Aorta (tissue), 5 donors: ENCODE measurements at regions not wholly inside any gene's neighbourhood (a gene's known extent, or its start where the extent isn't known, plus 50 kb on each side); places are given as distances from the start of the nearest gene placed in this dataset.

Source experiments
- ATAC-seq: fragments of 200-7000 bp; cut with Tn5 transposase; one replicate; pipeline ENCODE4 v1.9.1; 2022; ENCODE audit warnings: moderate library complexity; ENCODE audit not compliant: low FRiP score
- DNase-seq, 2 donors: peaks; one replicate each; pipeline ENCODE4 v3.0.0-alpha.2; 2020
- H3K27ac ChIP-seq, 2 donors: one replicate each; pipeline ENCODE4 v1.5.1; 2013; ENCODE audit warnings: low read length in 2 of 2, mild to moderate bottlenecking in 2 of 2, moderate library complexity in 2 of 2, control low read depth in 1 of 2, inconsistent platforms in 1 of 2, low read depth in 1 of 2
- H3K27me3 ChIP-seq, 2 donors: one replicate each; pipeline ENCODE4 v1.6.1; 2013; ENCODE audit warnings: control low read depth in 1 of 2, low read length in 1 of 2, mild to moderate bottlenecking in 1 of 2, moderate library complexity in 1 of 2; ENCODE audit not compliant: insufficient read depth in 2 of 2, control insufficient read depth in 1 of 2
- H3K36me3 ChIP-seq, 2 donors: one replicate each; pipeline ENCODE4 v1.6.1; 2013; ENCODE audit warnings: control low read depth in 1 of 2, low read length in 1 of 2, mild to moderate bottlenecking in 1 of 2; ENCODE audit not compliant: insufficient read depth in 2 of 2, control insufficient read depth in 1 of 2
- H3K4me1 ChIP-seq, 2 donors: one replicate each; pipeline ENCODE4 v1.6.1; 2013; ENCODE audit warnings: low read length in 2 of 2, control low read depth in 1 of 2, mild to moderate bottlenecking in 1 of 2, moderate library complexity in 1 of 2; ENCODE audit not compliant: insufficient read depth in 2 of 2, control insufficient read depth in 1 of 2
- H3K4me3 ChIP-seq, 2 donors: one replicate each; pipeline ENCODE4 v1.5.1; 2013; ENCODE audit warnings: low read length in 2 of 2, control low read depth in 1 of 2, mild to moderate bottlenecking in 1 of 2
- H3K9me3 ChIP-seq: one replicate; pipeline ENCODE4 v1.6.1; 2013; ENCODE audit warnings: mild to moderate bottlenecking, low read length; ENCODE audit not compliant: control insufficient read depth
- WGBS, 2 donors: extraction: QIAGEN DNeasy Blood & Tissue Kit; methylation state at CpG; one replicate each; pipeline ENCODE4 v1.1.7; 2013; 5-methylcytosine and 5-hydroxymethylcytosine counted together
- intact Hi-C, 2 donors: fragments of 100-400 bp; cut with DNase I; formaldehyde crosslinking; loops; one replicate each; pipeline versions ENCODE4 v1.14.2 to v1.15.0; 2022
- donor health status: healthy with polysubstance abuse.
- donor health status: Bipolar disorder and iron deficiency.
- donor health status: DM: no; HTN: no; CAD: no.
- donor health status: DM: no; HTN: no; CAD: no.
- donor health status: DM: yes; HTN: yes; CAD: no.

DNA sequence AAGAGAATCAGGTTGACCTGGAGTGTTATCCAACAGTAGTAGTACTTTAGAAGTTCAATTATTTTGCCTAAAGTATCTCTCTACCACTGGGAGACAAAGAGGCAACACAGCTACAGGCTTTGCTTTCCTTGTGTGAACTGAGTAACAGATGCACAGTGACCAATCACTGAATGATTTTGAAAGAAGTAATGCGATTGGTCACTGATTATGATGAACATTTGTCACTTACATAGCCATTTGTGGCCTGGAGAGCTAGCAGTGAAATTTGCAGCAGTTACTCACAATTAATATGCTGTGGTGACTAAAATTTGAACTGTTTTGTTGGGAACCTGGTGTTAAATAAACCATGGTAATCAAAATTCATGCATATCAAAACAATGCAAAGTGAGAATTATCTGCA, 508.7 kb upstream of the DIPK2B start:
- no peak overlapping the region for H3K4me3 ChIP-seq
- H3K36me3 ChIP-seq: no peaks in the 10 kb centered on the region
- H3K27ac ChIP-seq: no peak overlapping the region
- H3K9me3 ChIP-seq: no peaks in the 10 kb centered on the region
- no peak for ATAC-seq
- DNase-seq: no peak
- intact Hi-C loops: no loop called here
- H3K4me1 ChIP-seq: no peaks in the 10 kb centered on the region
- 70 to 97% methylated on average over 1 of the region's 1 CpG for WGBS, 2 donors
- H3K27me3 ChIP-seq: no peaks in the 10 kb centered on the region

DNA sequence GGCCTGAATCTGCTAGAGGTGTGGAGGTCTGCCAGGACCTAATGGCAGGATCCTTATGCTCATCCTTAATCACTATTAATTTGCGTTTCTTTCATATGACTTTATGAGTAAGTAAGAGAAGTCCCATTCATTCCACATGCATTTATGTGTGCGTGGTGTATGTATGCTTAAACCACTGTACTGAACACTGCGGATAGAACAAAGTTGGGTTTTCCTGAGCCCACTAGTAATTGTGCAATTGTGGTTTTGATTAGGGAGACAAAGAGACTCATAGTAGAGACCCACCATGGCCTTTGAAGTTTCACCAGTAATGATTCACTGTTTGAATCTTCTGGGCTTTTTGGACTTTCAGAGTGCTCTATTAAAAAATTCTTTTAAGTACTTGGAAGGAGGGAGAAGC, 498.5 kb upstream of the DIPK2B start:
- WGBS, 2 donors: 72 to 97% methylated on average over 3 of the region's 3 CpGs
- Histone ChIP-seq H3K4me3 (no peak overlapping the region), H3K36me3 (no peaks in the 10 kb centered on the region), H3K4me1 (no peaks in the 10 kb centered on the region), H3K9me3 (no peaks in the 10 kb centered on the region), H3K27ac (no peak overlapping the region), H3K27me3 (no peaks in the 10 kb centered on the region)
- intact Hi-C loops: no loop called here
- no peak for ATAC-seq
- no peak for DNase-seq

DNA sequence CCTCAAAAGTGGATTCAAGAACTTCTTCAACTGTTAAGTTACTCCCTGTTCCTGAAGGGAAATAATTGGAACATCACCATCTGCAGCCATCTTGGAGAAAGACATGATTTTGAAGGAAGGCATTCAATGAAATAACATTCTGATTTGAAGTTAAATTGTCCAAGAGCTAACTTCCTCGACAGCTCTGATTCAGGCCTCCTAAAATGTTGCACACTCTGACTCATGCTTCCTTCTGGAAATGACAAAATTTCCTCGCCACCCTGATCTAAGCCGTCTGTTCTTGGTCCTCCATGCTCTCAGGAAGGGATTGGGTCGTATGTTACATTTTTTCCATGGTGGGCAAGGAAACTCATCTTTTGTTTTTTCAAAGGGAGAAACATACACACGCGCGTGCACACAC, 496.9 kb upstream of the DIPK2B start:
- no peak overlapping the region for H3K27ac ChIP-seq
- no peaks in the 10 kb centered on the region for H3K4me1 ChIP-seq
- H3K36me3 ChIP-seq: no peaks in the 10 kb centered on the region
- H3K27me3 ChIP-seq: no peaks in the 10 kb centered on the region
- H3K9me3 ChIP-seq: no peaks in the 10 kb centered on the region
- no peak overlapping the region for H3K4me3 ChIP-seq
- intact Hi-C loops: no loop called here
- 49 to 50% methylated on average over 7 of the region's 7 CpGs for WGBS, 2 donors
- DNase-seq: no peak
- no peak for ATAC-seq

DNA sequence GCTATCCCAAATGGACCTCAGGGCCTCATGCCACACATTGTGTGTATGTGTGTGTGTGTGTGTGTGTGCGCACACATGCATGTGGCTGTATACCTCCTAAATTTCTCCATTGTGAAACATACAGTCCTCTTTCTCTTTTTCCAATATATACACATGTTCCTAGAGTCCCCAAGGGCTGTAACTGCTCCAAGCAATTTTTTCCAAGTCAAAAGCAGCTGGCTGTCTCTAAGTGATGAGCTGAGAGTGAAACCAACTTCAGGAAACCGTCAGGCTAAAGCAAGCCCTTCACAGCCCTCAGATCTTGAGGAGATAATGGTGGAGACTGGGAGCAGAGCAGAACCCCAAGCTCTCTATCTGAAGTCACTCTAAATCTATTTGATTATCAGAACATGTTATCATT, 496.1 kb upstream of the DIPK2B start:
- Histone ChIP-seq H3K4me1 (no peaks in the 10 kb centered on the region), H3K4me3 (no peak overlapping the region), H3K27ac (no peak overlapping the region), H3K36me3 (no peaks in the 10 kb centered on the region), H3K27me3 (no peaks in the 10 kb centered on the region), H3K9me3 (no peaks in the 10 kb centered on the region)
- DNase-seq: no peak
- 76 to 92% methylated on average over 2 of the region's 2 CpGs for WGBS, 2 donors
- intact Hi-C loops: no loop called here
- ATAC-seq: no peak

DNA sequence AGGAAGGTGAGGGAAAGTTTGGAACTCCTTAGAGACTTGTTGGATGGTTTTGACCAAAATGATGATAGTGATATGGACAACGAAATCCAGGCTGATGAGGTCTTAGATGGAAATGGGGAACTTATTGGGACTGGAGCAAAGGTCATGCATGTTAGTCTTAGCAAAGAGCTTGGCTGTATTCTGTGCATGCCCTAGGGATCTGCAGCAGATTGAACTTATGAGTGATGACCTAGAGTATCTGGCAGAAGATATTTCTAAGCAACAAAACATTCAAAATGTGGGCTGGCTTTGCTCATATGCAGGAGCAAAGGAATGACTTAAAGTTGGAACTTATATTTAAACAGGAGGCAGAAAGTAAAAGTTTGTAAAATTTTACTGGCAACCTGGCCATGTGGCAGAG, 489.3 kb upstream of the DIPK2B start:
- Histone ChIP-seq H3K27ac (no peak overlapping the region), H3K36me3 (no peaks in the 10 kb centered on the region), H3K4me3 (no peak overlapping the region), H3K9me3 (no peaks in the 10 kb centered on the region), H3K4me1 (no peaks in the 10 kb centered on the region), H3K27me3 (no peaks in the 10 kb centered on the region)
- no peak for DNase-seq
- ATAC-seq: no peak
- intact Hi-C loops: no loop called here
- 72 to 82% methylated on average over 1 of the region's 1 CpG for WGBS, 2 donors

DNA sequence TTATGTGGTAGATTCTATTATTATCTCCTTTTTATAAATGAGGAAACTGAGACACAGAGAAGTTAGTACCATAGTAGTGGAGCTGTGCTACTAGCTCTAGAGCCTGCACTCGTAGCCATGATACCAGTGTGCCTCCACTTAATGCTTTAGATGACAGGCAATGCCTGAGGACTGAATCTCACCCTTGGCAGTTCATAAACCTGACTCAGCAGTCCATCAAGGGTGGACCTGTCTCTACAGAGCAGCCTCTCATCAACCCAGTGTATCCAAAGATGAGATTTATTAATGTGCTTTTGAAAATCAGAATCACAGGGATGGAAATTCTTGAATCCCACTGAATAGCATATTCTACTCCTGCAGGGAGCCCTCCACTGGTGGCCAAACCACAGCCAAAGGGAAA, 483.2 kb upstream of the DIPK2B start:
- intact Hi-C loops: no loop called here
- Histone ChIP-seq H3K27ac (no peak overlapping the region), H3K9me3 (no peaks in the 10 kb centered on the region), H3K4me3 (no peak overlapping the region), H3K36me3 (no peaks in the 10 kb centered on the region), H3K27me3 (no peaks in the 10 kb centered on the region), H3K4me1 (no peaks in the 10 kb centered on the region)
- DNase-seq: no peak
- ATAC-seq: no peak
- WGBS, 2 donors: 47 to 84% methylated on average over 1 of the region's 1 CpG

DNA sequence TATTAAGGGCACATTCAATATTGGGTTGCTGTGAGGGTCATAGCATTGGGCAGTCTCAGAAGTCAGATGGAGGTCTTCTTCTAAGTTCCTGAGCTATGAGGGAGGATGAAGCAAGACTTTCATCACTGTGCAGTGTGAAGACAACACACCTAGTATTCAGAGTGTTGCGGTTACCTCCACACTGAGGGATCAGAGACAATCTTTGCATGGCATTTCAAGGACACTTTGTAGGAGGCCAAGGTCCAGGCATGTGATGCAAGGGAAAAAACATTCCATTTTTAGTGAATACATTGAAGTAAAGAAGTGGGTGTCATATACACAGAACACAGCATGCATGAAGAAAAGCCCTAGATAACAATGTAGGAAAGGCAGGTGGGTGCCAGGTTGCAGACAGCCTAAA, 481.2 kb upstream of the DIPK2B start:
- Histone ChIP-seq H3K4me1 (no peaks in the 10 kb centered on the region), H3K9me3 (no peaks in the 10 kb centered on the region), H3K4me3 (no peak overlapping the region), H3K27ac (no peak overlapping the region), H3K27me3 (no peaks in the 10 kb centered on the region), H3K36me3 (no peaks in the 10 kb centered on the region)
- DNase-seq: no peak
- ATAC-seq: no peak
- WGBS, 2 donors: 96 to 100% methylated on average over 1 of the region's 1 CpG
- intact Hi-C loops: no loop called here

DNA sequence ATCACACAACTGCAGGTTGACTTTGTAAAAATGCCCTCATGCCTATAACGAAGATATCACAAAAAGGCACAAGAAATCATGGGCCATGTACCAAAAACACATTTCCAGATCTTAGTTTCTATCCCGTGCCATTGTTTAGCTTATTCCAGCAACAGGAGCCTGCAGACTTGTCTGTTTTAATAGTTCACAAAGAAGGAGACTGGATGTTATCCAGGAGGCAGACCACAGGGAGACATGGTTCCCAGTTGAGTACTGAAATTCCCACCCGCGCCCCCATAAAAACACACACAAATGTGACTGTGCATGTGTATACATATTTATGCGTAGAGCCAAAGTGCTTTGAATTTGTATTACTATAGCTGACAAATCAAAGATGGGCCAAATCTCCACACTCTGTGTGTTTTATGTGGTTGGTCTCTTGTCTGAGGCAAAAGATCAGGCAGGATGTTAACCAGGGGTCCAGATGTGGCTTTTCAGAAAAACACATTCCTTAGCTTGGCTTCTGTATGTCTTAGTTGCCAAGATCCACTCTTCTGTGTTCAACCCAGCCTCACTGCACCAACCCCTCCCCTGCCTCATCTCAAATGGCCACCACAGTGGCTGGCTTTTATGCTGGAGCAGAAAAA, 469.2 kb upstream of the DIPK2B start:
- H3K36me3 ChIP-seq: no peaks in the 10 kb centered on the region
- 53 to 54% methylated on average over 5 of the region's 5 CpGs for WGBS, 2 donors
- no peak for DNase-seq

DNA sequence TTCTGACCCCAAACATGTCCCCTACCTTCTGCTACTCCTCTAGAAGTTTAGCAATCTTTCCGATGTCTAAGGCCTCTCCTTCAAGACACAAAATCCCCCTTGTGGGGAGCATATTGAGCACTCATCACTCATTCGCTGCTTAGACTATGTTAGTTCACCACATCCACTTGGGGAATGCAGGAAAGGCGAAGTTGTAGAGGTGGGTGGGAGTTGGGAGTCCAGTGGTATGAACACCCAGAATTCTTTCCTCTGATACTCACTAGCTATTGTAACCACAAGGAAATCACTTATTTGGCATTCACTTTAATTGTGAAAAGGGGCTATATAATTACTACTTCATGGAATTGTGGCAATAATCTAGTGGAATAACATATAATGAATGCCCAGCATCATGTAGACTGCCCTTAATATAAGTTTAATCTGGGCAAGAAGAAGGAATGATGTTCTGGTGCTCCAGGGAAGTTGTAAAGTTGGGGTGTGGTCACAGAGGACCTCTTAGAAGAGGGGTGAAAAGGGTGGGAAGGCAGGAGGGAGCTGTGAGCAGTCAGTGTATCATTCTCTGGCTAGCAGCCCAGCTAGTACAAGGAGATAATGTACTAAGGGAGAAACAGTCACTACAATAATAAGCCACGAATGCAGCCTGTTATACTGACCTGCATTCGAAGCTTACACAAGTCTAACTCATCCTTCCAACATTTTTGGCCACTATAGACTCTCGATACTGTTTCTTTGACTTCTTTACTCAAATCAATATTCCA, 468.2 kb upstream of the DIPK2B start:
- ATAC-seq: no peak
- Histone ChIP-seq H3K9me3 (no peaks in the 10 kb centered on the region), H3K27ac (no peak overlapping the region), H3K36me3 (no peaks in the 10 kb centered on the region), H3K27me3 (no peaks in the 10 kb centered on the region), H3K4me3 (no peak overlapping the region), H3K4me1 (no peaks in the 10 kb centered on the region)
- WGBS, 2 donors: 65 to 67% methylated on average over 6 of the region's 6 CpGs
- intact Hi-C loops: no loop called here
- DNase-seq: no peak

More for the DNA sequence above, 469.2 kb upstream of the DIPK2B start:
- no peak overlapping the region for H3K27ac ChIP-seq
- no peaks in the 10 kb centered on the region for H3K27me3 ChIP-seq
- H3K9me3 ChIP-seq: no peaks in the 10 kb centered on the region
- intact Hi-C loops: no loop called here
- no peak overlapping the region for H3K4me3 ChIP-seq
- ATAC-seq: no peak
- no peaks in the 10 kb centered on the region for H3K4me1 ChIP-seq
